ENCODE measurements at regions not wholly inside any gene's neighbourhood (a gene's known extent, or its start where the extent isn't known, plus 50 kb on each side); places are given as distances from the start of the nearest gene placed in this dataset.

DNA sequence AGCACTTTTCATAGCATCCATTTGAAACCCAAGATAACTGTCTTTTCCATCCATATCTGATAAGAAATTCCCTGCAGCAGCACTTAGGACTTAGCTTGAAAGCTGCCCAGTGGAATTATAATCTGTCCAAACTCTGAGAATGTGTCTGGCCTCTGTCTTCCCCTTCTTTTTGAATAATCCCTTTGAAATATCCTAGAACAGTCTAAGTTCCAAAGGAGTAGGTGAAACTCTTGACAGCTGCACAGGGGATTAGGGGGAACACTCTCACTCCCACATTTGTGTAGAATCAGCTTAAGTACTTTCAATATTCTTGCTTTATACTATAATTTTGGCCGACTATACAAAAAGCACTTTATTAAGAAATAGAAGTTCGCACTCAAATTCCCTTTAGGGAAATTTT, 157.7 kb downstream of the PAPSS1 start:
- H3K4me1 Mint-ChIP-seq = no peaks in the 10 kb centered on the region
- H3K36me3 Mint-ChIP-seq (ENCODE audit: insufficient read depth) = no peaks in the 10 kb centered on the region
- peaks cover 33% of the 10 kb centered on the region for H3K27me3 Mint-ChIP-seq
- no peak overlapping the region for H3K4me3 Mint-ChIP-seq
- DNase-seq (ENCODE audit: low spot score in 2 of 2) (no peak), ATAC-seq (replicated peaks; ENCODE audit: extremely low read depth, poor library complexity, severe bottlenecking) (no peak)
- H3K27ac Mint-ChIP-seq (ENCODE audit: low read depth) = no peak overlapping the region
- H3K9me3 Mint-ChIP-seq = peaks cover 3% of the 10 kb centered on the region

DNA sequence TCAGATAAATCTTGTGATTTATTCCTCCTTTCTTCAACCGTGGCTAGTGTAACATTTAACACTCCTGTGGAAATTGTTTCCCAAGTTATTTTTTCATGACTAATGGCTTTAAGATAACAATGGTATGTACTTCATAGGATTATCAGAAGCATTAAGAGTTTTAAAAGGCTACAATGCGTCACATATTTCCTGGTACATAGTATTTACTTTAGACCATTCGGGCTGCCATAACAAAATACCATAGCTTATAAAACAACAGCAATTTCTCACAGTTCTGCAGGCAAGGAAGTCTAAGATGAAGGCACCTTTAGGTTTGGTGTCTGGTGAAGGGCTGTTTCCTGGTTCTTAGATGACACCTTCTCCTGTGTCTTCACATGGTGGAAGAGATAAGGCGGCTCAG, 158.6 kb downstream of the PAPSS1 start:
- Mint-ChIP-seq H3K27me3 (peaks cover 33% of the 10 kb centered on the region), H3K27ac (ENCODE audit: low read depth) (no peak overlapping the region), H3K9me3 (no peaks in the 10 kb centered on the region), H3K4me1 (no peaks in the 10 kb centered on the region), H3K4me3 (no peak overlapping the region), H3K36me3 (ENCODE audit: insufficient read depth) (no peaks in the 10 kb centered on the region)
- DNase-seq (ENCODE audit: low spot score in 2 of 2) = no peak
- ATAC-seq (replicated peaks; ENCODE audit: extremely low read depth, poor library complexity, severe bottlenecking) = no peak

DNA sequence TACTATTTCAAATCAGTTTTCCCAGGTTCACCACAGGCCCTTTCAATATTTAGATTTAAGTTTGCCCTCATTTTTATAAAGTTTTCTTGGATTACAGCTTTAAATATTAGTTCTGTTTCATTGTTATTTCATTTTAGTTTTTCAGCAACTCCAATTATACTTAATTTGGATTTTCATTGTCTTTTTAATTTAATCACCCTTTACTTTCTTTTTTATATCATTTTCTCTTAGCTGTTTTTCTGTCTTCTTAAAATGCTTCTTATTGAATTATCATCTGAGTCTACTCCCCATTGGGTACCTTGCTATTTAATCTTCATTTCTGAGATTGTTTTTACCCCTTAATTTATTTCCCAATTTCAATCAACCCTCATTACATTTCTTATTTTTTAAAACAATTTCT, 160.4 kb downstream of the PAPSS1 start:
- Mint-ChIP-seq H3K27me3 (peaks cover 33% of the 10 kb centered on the region), H3K4me1 (no peaks in the 10 kb centered on the region), H3K27ac (ENCODE audit: low read depth) (no peak overlapping the region), H3K4me3 (no peak overlapping the region), H3K36me3 (ENCODE audit: insufficient read depth) (no peaks in the 10 kb centered on the region), H3K9me3 (peaks cover 2% of the 10 kb centered on the region)
- ATAC-seq (replicated peaks; ENCODE audit: extremely low read depth, poor library complexity, severe bottlenecking) = no peak
- no peak for DNase-seq (ENCODE audit: low spot score in 2 of 2)

DNA sequence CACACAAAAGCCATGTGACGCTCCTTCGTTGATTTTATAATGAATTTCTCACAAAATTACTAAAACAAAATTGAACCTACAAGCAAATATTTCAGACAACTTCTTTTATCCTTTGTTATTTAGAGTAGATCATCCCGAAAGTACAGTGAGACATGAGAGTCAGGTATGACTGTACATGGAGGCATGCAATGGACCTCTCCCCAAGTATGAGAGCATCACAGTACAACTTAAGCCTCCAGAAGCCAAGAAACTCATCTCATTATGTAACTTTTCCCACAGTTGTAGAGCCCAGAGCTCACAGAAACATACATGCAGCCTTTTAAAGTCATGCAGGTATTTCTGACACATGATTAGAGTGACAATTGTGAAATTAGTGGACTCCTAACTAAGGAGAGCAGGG, 167.7 kb downstream of the PAPSS1 start:
- H3K9me3 Mint-ChIP-seq = peaks cover 5% of the 10 kb centered on the region
- H3K4me1 Mint-ChIP-seq = no peaks in the 10 kb centered on the region
- H3K36me3 Mint-ChIP-seq (ENCODE audit: insufficient read depth) = no peaks in the 10 kb centered on the region
- no peaks in the 10 kb centered on the region for H3K27me3 Mint-ChIP-seq
- H3K27ac Mint-ChIP-seq (ENCODE audit: low read depth) = no peak overlapping the region
- no peak overlapping the region for H3K4me3 Mint-ChIP-seq
- ATAC-seq (replicated peaks; ENCODE audit: extremely low read depth, poor library complexity, severe bottlenecking) = no peak
- no peak for DNase-seq (ENCODE audit: low spot score in 2 of 2)

DNA sequence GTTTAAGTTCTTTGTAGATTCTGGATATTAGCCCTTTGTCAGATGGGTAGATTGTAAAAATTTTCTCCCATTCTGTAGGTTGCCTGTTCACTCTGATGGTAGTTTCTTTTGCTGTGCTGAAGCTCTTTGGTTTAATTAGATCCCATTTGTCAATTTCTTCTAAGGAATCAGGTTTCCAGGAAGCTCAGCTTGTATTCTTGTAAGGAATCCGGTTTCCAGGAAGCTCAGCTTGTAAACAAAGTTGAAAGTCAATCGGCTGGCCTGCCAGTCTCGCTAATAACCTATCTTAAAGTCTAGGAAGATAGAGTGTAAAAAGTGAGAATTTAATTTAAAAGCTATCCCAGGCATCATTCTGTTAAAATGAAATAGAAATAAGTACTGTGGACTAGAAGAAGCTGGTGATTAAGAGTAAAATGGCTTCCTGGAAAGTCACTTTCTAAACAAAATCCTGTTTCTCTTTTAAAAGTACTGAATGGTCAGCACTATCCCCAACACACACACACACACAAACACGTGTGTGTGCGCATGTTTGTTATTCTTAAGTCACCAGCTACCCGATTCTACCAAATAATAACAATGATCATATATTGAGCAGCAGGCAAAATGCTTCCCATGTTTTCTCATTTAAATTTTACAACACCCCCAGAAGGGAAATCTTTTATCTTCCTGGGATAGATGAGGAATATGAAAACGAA, 171.7 kb downstream of the PAPSS1 start:
- DNase-seq (ENCODE audit: low spot score in 2 of 2) (no peak), ATAC-seq (replicated peaks; ENCODE audit: extremely low read depth, poor library complexity, severe bottlenecking) (no peak)
- no peaks in the 10 kb centered on the region for H3K9me3 Mint-ChIP-seq
- no peaks in the 10 kb centered on the region for H3K27me3 Mint-ChIP-seq
- no peak overlapping the region for H3K27ac Mint-ChIP-seq (ENCODE audit: low read depth)
- H3K4me3 Mint-ChIP-seq = no peak overlapping the region
- H3K36me3 Mint-ChIP-seq (ENCODE audit: insufficient read depth) = peaks cover 2% of the 10 kb centered on the region
- H3K4me1 Mint-ChIP-seq = no peaks in the 10 kb centered on the region

DNA sequence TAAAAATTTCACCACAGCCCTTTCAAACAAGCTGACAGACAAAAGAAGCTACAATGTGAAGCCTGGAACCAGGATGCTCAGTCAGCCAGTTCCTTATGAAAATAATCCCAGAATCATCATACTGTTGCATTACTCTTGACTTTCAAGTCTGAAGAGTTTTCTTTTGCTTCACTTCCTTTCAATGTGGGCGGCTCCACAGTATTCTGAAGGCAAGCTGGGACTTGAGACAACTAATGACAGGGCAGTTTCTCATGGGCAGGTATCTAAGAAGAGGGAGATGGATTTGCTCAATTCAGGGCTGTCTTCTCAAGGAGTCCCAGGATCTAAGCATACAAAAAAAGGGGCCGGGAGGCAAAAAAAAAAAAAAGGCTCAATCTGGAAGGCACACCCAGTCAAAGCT, 173.4 kb downstream of the PAPSS1 start:
- peaks cover 4% of the 10 kb centered on the region for H3K36me3 Mint-ChIP-seq (ENCODE audit: insufficient read depth)
- H3K27ac Mint-ChIP-seq (ENCODE audit: low read depth) = no peak overlapping the region
- H3K4me3 Mint-ChIP-seq = no peak overlapping the region
- H3K27me3 Mint-ChIP-seq = no peaks in the 10 kb centered on the region
- H3K9me3 Mint-ChIP-seq = no peaks in the 10 kb centered on the region
- no peaks in the 10 kb centered on the region for H3K4me1 Mint-ChIP-seq
- ATAC-seq (replicated peaks; ENCODE audit: extremely low read depth, poor library complexity, severe bottlenecking) (no peak), DNase-seq (ENCODE audit: low spot score in 2 of 2) (no peak)

DNA sequence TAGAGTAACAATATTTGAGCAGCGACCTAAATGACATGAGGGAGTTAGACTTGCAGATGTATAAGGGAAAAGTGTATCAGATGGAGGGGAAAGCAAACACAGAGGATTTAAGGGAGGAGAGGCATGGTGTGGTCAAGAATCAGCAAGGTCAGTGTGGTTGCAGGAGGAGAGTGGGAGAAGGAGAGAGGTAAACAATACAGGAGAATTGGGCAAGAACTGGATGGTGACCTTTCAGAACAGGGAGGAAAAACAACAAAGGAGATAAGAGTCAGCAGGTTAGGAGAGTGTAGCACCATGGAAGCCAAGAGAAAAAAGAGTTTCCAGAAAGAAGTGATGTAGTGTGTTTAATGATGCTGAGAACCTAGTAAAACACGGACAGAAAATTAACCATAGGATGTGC, 178.5 kb downstream of the PAPSS1 start:
- no peak for ATAC-seq (replicated peaks; ENCODE audit: extremely low read depth, poor library complexity, severe bottlenecking)
- Mint-ChIP-seq H3K27me3 (no peaks in the 10 kb centered on the region), H3K36me3 (ENCODE audit: insufficient read depth) (peaks cover 4% of the 10 kb centered on the region), H3K4me1 (no peaks in the 10 kb centered on the region), H3K27ac (ENCODE audit: low read depth) (no peak overlapping the region), H3K4me3 (no peak overlapping the region), H3K9me3 (no peaks in the 10 kb centered on the region)
- DNase-seq (ENCODE audit: low spot score in 2 of 2) = no peak

DNA sequence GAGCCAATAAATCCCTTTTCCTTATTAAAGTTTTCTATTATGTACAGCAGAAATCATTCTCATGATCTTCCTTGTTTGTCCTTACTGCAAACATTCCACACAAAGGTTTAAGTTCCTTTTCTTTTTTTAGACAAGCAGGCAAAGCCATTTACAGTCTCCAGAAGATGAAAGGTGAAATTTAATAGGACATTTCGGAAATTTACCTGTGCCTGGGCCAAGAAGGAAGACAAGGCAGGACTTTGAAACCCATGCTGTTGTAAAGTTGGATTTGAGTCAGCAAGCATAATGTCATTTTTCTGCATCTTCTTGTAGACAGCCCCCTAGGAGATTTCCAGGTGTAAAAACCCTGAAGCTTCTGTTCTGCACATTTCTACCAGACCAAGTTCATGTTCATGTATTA, 188.1 kb downstream of the PAPSS1 start:
- Mint-ChIP-seq H3K4me1 (no peaks in the 10 kb centered on the region), H3K9me3 (no peaks in the 10 kb centered on the region), H3K36me3 (ENCODE audit: insufficient read depth) (no peaks in the 10 kb centered on the region), H3K27me3 (no peaks in the 10 kb centered on the region), H3K27ac (ENCODE audit: low read depth) (no peak overlapping the region), H3K4me3 (no peak overlapping the region)
- ATAC-seq (replicated peaks; ENCODE audit: extremely low read depth, poor library complexity, severe bottlenecking) (no peak), DNase-seq (ENCODE audit: low spot score in 2 of 2) (no peak)

DNA sequence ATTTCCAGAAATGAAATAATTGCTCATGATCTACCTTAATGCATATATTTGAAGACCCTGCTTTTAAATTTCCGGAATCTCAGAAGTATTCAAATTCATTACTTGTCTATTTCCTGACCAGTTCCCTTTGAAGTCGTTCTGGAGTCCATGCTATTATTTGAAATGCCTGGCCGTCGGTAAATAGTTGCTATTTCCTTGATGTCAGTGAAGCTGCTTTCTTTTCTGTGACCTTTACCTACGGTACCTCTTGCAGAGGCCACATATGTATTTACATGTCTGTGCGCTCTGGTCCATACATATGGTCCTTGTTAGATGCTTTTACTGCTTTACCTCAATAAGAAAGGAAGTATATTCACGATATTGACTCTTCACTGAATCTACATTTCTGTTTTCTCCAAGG, 199.7 kb downstream of the PAPSS1 start:
- H3K27me3 Mint-ChIP-seq = no peaks in the 10 kb centered on the region
- H3K4me3 Mint-ChIP-seq = no peak overlapping the region
- H3K4me1 Mint-ChIP-seq = no peaks in the 10 kb centered on the region
- DNase-seq (ENCODE audit: low spot score in 2 of 2) (no peak), ATAC-seq (replicated peaks; ENCODE audit: extremely low read depth, poor library complexity, severe bottlenecking) (no peak)
- H3K36me3 Mint-ChIP-seq (ENCODE audit: insufficient read depth) = no peaks in the 10 kb centered on the region
- H3K27ac Mint-ChIP-seq (ENCODE audit: low read depth) = no peak overlapping the region
- no peaks in the 10 kb centered on the region for H3K9me3 Mint-ChIP-seq

DNA sequence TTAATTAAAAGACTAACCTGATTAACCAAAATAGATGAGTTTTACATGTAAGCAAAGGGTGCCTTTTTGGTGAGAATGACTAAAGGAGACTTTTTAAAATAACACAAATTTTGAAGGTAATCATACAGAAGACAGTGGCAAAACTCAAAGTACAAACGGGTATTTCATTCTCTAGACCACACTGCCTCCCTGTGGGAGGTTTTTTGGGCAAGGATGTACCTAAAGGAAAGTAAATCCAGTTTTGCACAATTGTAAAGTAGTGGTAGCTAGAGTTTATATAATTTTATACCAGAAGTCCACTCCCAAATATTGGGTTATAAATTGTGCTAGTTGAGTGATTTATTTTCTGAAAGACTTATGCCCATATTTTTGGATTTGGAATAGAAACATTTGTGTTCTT, 201.0 kb downstream of the PAPSS1 start:
- Mint-ChIP-seq H3K27me3 (no peaks in the 10 kb centered on the region), H3K36me3 (ENCODE audit: insufficient read depth) (no peaks in the 10 kb centered on the region), H3K27ac (ENCODE audit: low read depth) (no peak overlapping the region), H3K9me3 (no peaks in the 10 kb centered on the region), H3K4me3 (no peak overlapping the region), H3K4me1 (no peaks in the 10 kb centered on the region)
- no peak for ATAC-seq (replicated peaks; ENCODE audit: extremely low read depth, poor library complexity, severe bottlenecking)
- DNase-seq (ENCODE audit: low spot score in 2 of 2) = no peak

DNA sequence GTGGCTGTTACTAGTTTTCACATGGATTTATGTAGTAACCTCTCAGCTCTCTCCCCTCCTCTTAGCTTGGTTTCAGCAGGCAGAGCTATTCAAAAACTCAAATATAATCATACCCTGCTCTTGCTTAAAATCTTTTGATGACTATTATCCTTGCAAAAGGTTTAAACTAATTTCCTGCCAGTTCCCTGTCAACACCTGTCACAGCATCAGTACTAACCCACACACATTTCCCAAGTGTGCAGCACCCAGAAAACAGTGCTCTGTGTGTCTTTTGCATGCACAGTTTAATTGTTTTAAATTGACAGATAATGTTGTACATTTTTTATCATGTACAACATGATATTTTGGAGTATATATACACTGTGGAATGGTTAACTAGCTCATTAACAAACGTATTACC, 202.0 kb downstream of the PAPSS1 start:
- H3K4me1 Mint-ChIP-seq = no peaks in the 10 kb centered on the region
- DNase-seq (ENCODE audit: low spot score in 2 of 2) (no peak), ATAC-seq (replicated peaks; ENCODE audit: extremely low read depth, poor library complexity, severe bottlenecking) (no peak)
- H3K9me3 Mint-ChIP-seq = no peaks in the 10 kb centered on the region
- H3K27ac Mint-ChIP-seq (ENCODE audit: low read depth) = no peak overlapping the region
- H3K36me3 Mint-ChIP-seq (ENCODE audit: insufficient read depth) = no peaks in the 10 kb centered on the region
- no peaks in the 10 kb centered on the region for H3K27me3 Mint-ChIP-seq
- H3K4me3 Mint-ChIP-seq = no peak overlapping the region

DNA sequence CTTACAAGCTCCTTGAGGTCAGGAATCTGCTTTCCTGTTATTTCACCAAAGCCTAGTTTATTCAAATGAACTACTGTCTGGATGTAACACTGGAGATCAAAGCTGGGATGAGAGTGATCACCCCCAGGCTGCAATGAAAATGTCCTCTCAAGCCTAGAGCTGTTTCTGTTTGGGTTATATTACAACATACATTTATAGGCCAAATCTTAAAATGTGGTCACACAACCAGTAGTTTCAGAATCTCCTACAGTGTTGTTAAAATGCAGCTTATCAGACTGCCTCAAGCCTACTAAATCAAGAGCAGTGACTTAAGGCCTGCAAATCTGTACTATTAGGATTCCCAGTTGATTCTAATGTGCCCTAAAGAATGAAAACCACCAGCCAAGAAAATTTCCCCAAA, 207.5 kb downstream of the PAPSS1 start:
- DNase-seq (ENCODE audit: low spot score in 2 of 2) (no peak), ATAC-seq (replicated peaks; ENCODE audit: extremely low read depth, poor library complexity, severe bottlenecking) (no peak)
- H3K36me3 Mint-ChIP-seq (ENCODE audit: insufficient read depth) = no peaks in the 10 kb centered on the region
- no peak overlapping the region for H3K4me3 Mint-ChIP-seq
- no peaks in the 10 kb centered on the region for H3K4me1 Mint-ChIP-seq
- H3K27ac Mint-ChIP-seq (ENCODE audit: low read depth) = no peak overlapping the region
- H3K27me3 Mint-ChIP-seq = no peaks in the 10 kb centered on the region
- H3K9me3 Mint-ChIP-seq = no peaks in the 10 kb centered on the region

DNA sequence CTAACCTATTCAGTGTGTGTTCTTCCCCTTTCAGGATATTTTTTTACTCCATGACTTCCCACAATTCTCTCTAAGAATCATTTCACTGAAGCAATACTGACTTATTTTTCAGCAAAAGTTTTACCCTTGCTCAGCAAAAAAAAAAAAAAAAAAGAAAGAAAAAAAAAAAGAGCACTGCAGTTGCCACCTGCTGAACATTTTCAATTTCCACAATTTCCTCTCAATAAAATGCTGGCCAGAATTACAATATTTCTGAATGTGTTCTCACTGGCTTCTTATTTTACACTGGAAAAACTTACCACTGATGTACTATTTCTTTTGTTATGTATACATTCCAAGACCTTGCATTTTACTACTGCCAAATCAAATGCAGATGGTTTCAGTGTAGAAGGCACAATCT, 210.4 kb downstream of the PAPSS1 start:
- DNase-seq (ENCODE audit: low spot score in 2 of 2) (no peak), ATAC-seq (replicated peaks; ENCODE audit: extremely low read depth, poor library complexity, severe bottlenecking) (no peak)
- H3K36me3 Mint-ChIP-seq (ENCODE audit: insufficient read depth) = no peaks in the 10 kb centered on the region
- peaks cover 1% of the 10 kb centered on the region for H3K9me3 Mint-ChIP-seq
- no peak overlapping the region for H3K27ac Mint-ChIP-seq (ENCODE audit: low read depth)
- H3K4me1 Mint-ChIP-seq = no peaks in the 10 kb centered on the region
- H3K27me3 Mint-ChIP-seq = no peaks in the 10 kb centered on the region
- no peak overlapping the region for H3K4me3 Mint-ChIP-seq

DNA sequence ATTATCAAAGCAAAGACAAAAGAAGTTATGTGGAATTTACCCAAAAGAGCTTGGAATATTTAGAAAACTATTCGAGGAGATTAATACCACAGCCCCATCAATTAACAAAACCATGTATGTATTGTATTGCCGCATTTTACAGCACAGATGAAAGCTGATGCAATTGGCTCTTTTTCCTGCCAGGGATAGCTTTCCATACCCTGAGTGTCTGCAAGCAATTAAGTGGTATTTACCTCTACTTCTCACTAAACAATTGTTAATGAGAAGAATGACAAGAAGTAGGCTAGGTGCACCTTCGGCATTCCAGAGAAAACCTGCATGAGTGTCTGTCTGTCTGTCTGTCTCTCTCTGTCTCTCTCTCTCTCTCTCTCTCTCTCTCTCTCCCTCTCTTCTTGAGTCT, 219.5 kb downstream of the PAPSS1 start:
- DNase-seq (ENCODE audit: low spot score in 2 of 2) = no peak

More for the DNA sequence above, 219.5 kb downstream of the PAPSS1 start:
- no peak overlapping the region for H3K4me3 Mint-ChIP-seq
- H3K4me1 Mint-ChIP-seq = no peaks in the 10 kb centered on the region
- peaks cover 1% of the 10 kb centered on the region for H3K36me3 Mint-ChIP-seq (ENCODE audit: insufficient read depth)
- H3K27ac Mint-ChIP-seq (ENCODE audit: low read depth) = no peak overlapping the region
- H3K27me3 Mint-ChIP-seq = peaks cover 6% of the 10 kb centered on the region
- ATAC-seq (replicated peaks; ENCODE audit: extremely low read depth, poor library complexity, severe bottlenecking) = no peak
- peaks cover 16% of the 10 kb centered on the region for H3K9me3 Mint-ChIP-seq
